B cell (primary cell): ENCODE measurements at regions not wholly inside any gene's neighbourhood (a gene's known extent, or its start where the extent isn't known, plus 50 kb on each side); places are given as distances from the start of the nearest gene placed in this dataset.

ENCODE experiments used
- ATAC-seq: fragments of 200-7000 bp; cut with Tn5 transposase; one replicate; pipeline ENCODE4 v1.10.0; 2021; ENCODE audit warnings: low read depth, mild to moderate bottlenecking, moderate number of reproducible peaks, moderate library complexity
- CTCF ChIA-PET: fragments of 350-600 bp; sonication (Branson Sonifier 250); formaldehyde crosslinking; loops from one replicate; lab custom pipeline; 2021; ENCODE audit warnings: antibody characterized with exemption, inconsistent platforms; lab: Charles Lee
- POLR2A ChIA-PET: fragments of 350-600 bp; sonication (Branson Sonifier 250); formaldehyde crosslinking; loops from one replicate; lab custom pipeline; 2021; ENCODE audit warnings: antibody characterized with exemption; lab: Charles Lee
- DNase-seq: peaks from one replicate; pipeline ENCODE4 v3.0.0; 2013
- H2AFZ ChIP-seq: 2 replicates; pipeline ENCODE4 v1.6.1; 2012; ENCODE audit warnings: mild to moderate bottlenecking, low read depth, low read length; ENCODE audit not compliant: insufficient read depth, poor library complexity, severe bottlenecking
- H3K27ac ChIP-seq, 2 donors: 1 replicate in 1 of 2; 2 replicates in 1 of 2; pipeline ENCODE4 v1.5.1; 2012 to 2013; ENCODE audit warnings: low read length in 2 of 2, mild to moderate bottlenecking in 2 of 2, moderate library complexity in 1 of 2
- H3K27me3 ChIP-seq, 4 experiments: fragments of 200-600 bp in 1 of 4; sonication (generic) in 1 of 4; replicated peaks in 1 of 4; 1 replicate in 2 of 4; 2 replicates in 2 of 4; pipeline versions ENCODE4 v1.6.1 to v1.7.0; 2013 to 2016; ENCODE audit warnings: low read length in 3 of 4, mild to moderate bottlenecking in 2 of 4, mixed read lengths in 1 of 4, moderate library complexity in 1 of 4; ENCODE audit not compliant: insufficient read depth in 4 of 4, control insufficient read depth in 3 of 4; ENCODE audit errors: control extremely low read depth in 1 of 4
- H3K36me3 ChIP-seq, 2 experiments: replicated peaks in 1 of 2; 1 replicate in 1 of 2; 2 replicates in 1 of 2; pipeline versions ENCODE4 v1.6.1 to v1.7.1; 2013; ENCODE audit warnings: low read length in 1 of 2; ENCODE audit not compliant: insufficient read depth in 2 of 2, control insufficient read depth in 1 of 2; ENCODE audit errors: control extremely low read depth in 1 of 2, extremely low read depth in 1 of 2
- H3K4me1 ChIP-seq, 2 donors: fragments of 200-600 bp in 1 of 2; sonication (generic) in 1 of 2; 1 replicate in 1 of 2; 2 replicates in 1 of 2; pipeline versions ENCODE4 v1.5.1 to v1.6.1; 2013 to 2017; ENCODE audit warnings: low read length in 2 of 2; ENCODE audit not compliant: control insufficient read depth in 2 of 2, insufficient read depth in 2 of 2
- H3K4me2 ChIP-seq: replicated peaks from 2 replicates; pipeline ENCODE3; 2012; ENCODE audit warnings: mild to moderate bottlenecking, low read depth, low read length; ENCODE audit not compliant: poor library complexity, severe bottlenecking
- H3K4me3 ChIP-seq, 5 experiments: fragments of 200-600 bp in 1 of 5; sonication (generic) in 1 of 5; 1 replicate in 3 of 5; 2 replicates in 2 of 5; pipeline versions ENCODE4 v1.5.1 to v1.7.0; 2011 to 2016; ENCODE audit warnings: low read length in 4 of 5, mild to moderate bottlenecking in 4 of 5, low read depth in 2 of 5, control low read depth in 1 of 5, moderate library complexity in 1 of 5; ENCODE audit not compliant: insufficient read depth in 1 of 5; ENCODE audit errors: control extremely low read depth in 1 of 5, extremely low read depth in 1 of 5
- H3K79me2 ChIP-seq: fragments of 200-600 bp; sonication (generic); one replicate; pipeline ENCODE4 v1.6.0; 2016; ENCODE audit warnings: low read length; ENCODE audit not compliant: control insufficient read depth, insufficient read depth
- H3K9ac ChIP-seq: fragments of 200-600 bp; sonication (generic); 2 replicates; pipeline ENCODE4 v1.6.1; 2017; ENCODE audit warnings: mild to moderate bottlenecking, low read length, moderate library complexity
- H3K9me3 ChIP-seq, 3 donors: one replicate each; pipeline versions ENCODE4 v1.6.1 to v1.7.1; 2013; ENCODE audit warnings: low read length in 2 of 3; ENCODE audit not compliant: control insufficient read depth in 2 of 3, insufficient read depth in 1 of 3; ENCODE audit errors: control extremely low read depth in 1 of 3
- H4K20me1 ChIP-seq: 2 replicates; pipeline ENCODE4 v1.6.0; 2012; ENCODE audit warnings: mild to moderate bottlenecking, low read length; ENCODE audit not compliant: insufficient read depth, control insufficient read depth, poor library complexity, severe bottlenecking
- H3K27ac Mint-ChIP-seq: one replicate; pipeline ENCODE4 v1.8.0; 2021; ENCODE audit warnings: mixed read lengths
- H3K27me3 Mint-ChIP-seq: one replicate; pipeline ENCODE4 v1.8.0; 2021; ENCODE audit warnings: mixed read lengths
- H3K4me1 Mint-ChIP-seq: one replicate; pipeline ENCODE4 v1.8.0; 2021; ENCODE audit warnings: mixed read lengths
- H3K4me3 Mint-ChIP-seq: one replicate; pipeline ENCODE4 v1.8.0; 2021; ENCODE audit warnings: mixed read lengths
- H3K9me3 Mint-ChIP-seq: one replicate; pipeline ENCODE4 v1.8.0; 2022; ENCODE audit warnings: mixed read lengths; ENCODE audit not compliant: insufficient read depth
- EZH2 ChIP-seq: IDR thresholded peaks from 2 replicates; pipeline ENCODE4 v1.6.1; 2012; ENCODE audit warnings: borderline replicate concordance, low read depth, mild to moderate bottlenecking, moderate library complexity, low read length; ENCODE audit not compliant: insufficient read depth, poor library complexity, severe bottlenecking
- WGBS: methylation state at CpG from one replicate; pipeline ENCODE4 v1.1.5; 2013; ENCODE audit warnings: missing lambda C conversion rate; ENCODE audit not compliant: insufficient coverage; 5-methylcytosine and 5-hydroxymethylcytosine counted together
- intact Hi-C: fragments of 100-400 bp; cut with micrococcal nuclease; formaldehyde crosslinking; loops from one replicate; pipeline ENCODE4 v1.10.0; 2022
- TF ChIP-seq, protein P1 (sequence below): fragments of 200-600 bp; IDR thresholded peaks from one replicate; pipeline ENCODE4 v1.8.0; 2022; ENCODE audit warnings: antibody characterized with exemption, mild to moderate bottlenecking

DNA sequence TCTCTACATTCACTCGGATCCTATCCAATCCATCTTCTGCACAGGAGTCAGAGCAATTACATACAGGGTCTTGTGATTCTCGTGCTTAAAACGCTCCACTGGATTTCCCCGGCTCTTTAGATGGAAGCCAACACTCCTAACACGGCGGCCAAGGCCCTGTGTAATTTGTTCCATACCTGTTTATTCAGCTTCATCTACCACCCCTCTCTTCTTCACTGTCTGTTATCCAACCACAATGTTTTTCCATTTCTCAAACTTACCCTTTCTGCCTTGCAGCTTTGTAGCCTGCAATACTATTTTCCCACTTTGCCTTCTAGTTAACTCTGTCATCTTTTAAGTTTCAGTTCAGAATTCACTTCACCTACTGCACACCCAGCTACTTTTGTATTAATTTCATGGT is 249.6 kb upstream of the USP25 start:
- Mint-ChIP-seq H3K27ac (no peak overlapping the region), H3K4me1 (peaks cover 2% of the 10 kb centered on the region), H3K9me3 (peaks cover 7% of the 10 kb centered on the region), H3K27me3 (peaks cover 4% of the 10 kb centered on the region), H3K4me3 (no peak overlapping the region)
- H2AFZ ChIP-seq, result no peak overlapping the region
- DNase-seq, result no peak
- no peak for ATAC-seq
- H3K9ac ChIP-seq, result no peak overlapping the region
- intact Hi-C loops, result loop anchor here (5.0 to 10.0 kb wide), 3 partner anchors 705 to 1173 kb away; partner anchors contain the start of gene HSPA13
- no peaks in the 10 kb centered on the region for H3K36me3 ChIP-seq
- H3K27ac ChIP-seq, result no peak overlapping the region
- no peak overlapping the region for H3K4me2 ChIP-seq
- WGBS, result 94% methylated on average over 6 of the region's 6 CpGs
- no peak overlapping the region for H3K4me3 ChIP-seq
- peaks cover 0 to 8% (median 3%) of the 10 kb centered on the region in 3 donors for H3K9me3 ChIP-seq
- peaks cover 0 to 3% of the 10 kb centered on the region in 2 donors for H3K4me1 ChIP-seq
- ChIA-PET CTCF (interaction anchor here (1.2 to 1.8 kb wide), 4 partner anchors 11 to 1220 kb away, joined by 3 to 6 read pairs (median 4); no protein-coding TSS in a partner anchor), POLR2A (no interaction called here)
- H3K27me3 ChIP-seq, result no peaks in the 10 kb centered on the region
- TF ChIP-seq, protein P1, sequence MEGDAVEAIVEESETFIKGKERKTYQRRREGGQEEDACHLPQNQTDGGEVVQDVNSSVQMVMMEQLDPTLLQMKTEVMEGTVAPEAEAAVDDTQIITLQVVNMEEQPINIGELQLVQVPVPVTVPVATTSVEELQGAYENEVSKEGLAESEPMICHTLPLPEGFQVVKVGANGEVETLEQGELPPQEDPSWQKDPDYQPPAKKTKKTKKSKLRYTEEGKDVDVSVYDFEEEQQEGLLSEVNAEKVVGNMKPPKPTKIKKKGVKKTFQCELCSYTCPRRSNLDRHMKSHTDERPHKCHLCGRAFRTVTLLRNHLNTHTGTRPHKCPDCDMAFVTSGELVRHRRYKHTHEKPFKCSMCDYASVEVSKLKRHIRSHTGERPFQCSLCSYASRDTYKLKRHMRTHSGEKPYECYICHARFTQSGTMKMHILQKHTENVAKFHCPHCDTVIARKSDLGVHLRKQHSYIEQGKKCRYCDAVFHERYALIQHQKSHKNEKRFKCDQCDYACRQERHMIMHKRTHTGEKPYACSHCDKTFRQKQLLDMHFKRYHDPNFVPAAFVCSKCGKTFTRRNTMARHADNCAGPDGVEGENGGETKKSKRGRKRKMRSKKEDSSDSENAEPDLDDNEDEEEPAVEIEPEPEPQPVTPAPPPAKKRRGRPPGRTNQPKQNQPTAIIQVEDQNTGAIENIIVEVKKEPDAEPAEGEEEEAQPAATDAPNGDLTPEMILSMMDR, result no peak
- TF ChIP-seq EZH2, result no peak
- no peaks in the 10 kb centered on the region for H4K20me1 ChIP-seq
- no peaks in the 10 kb centered on the region for H3K79me2 ChIP-seq

GRCh38 chr21:15483138-15483780 is 246.5 kb upstream of the USP25 start:
- POLR2A ChIA-PET, result no interaction called here

More at GRCh38 chr21:15483138-15483780, 246.5 kb upstream of the USP25 start:
- Mint-ChIP-seq H3K27me3 (peaks cover 4% of the 10 kb centered on the region), H3K4me1 (peaks cover 2% of the 10 kb centered on the region), H3K9me3 (no peaks in the 10 kb centered on the region), H3K27ac (no peak overlapping the region), H3K4me3 (no peak overlapping the region)
- ATAC-seq (peak; percentile 99), DNase-seq (peak; percentile 83)
- H3K9ac ChIP-seq, result no peak overlapping the region
- peak overlapping the region; percentile 43 for H2AFZ ChIP-seq
- no peak overlapping the region for H3K4me3 ChIP-seq
- no peaks in the 10 kb centered on the region for H3K27me3 ChIP-seq
- 1% methylated on average over 6 of the region's 8 CpGs for WGBS
- H4K20me1 ChIP-seq, result no peaks in the 10 kb centered on the region
- H3K9me3 ChIP-seq, result no peaks in the 10 kb centered on the region
- intact Hi-C loops, result loop anchor here (1.0 to 10.0 kb wide), 9 partner anchors 109 to 1224 kb away; partner anchors contain the start of gene HSPA13
- no peak for TF ChIP-seq EZH2
- TF ChIP-seq, protein P1, result peak; percentile 93
- CTCF ChIA-PET, result interaction anchor here (0.7 to 2.7 kb wide), 48 partner anchors 9 to 1225 kb away, joined by 3 to 20 read pairs (median 4); partner anchors contain the start of gene NRIP1
- no peaks in the 10 kb centered on the region for H3K36me3 ChIP-seq
- H3K27ac ChIP-seq, result no peak overlapping the region
- no peaks in the 10 kb centered on the region for H3K79me2 ChIP-seq
- H3K4me2 ChIP-seq, result peak overlapping the region; percentile 7
- H3K4me1 ChIP-seq, result peaks cover 0 to 3% of the 10 kb centered on the region in 2 donors
